ENCODE measurements at regions not wholly inside any gene's neighbourhood (a gene's known extent, or its start where the extent isn't known, plus 50 kb on each side); places are given as distances from the start of the nearest gene placed in this dataset.

DNA sequence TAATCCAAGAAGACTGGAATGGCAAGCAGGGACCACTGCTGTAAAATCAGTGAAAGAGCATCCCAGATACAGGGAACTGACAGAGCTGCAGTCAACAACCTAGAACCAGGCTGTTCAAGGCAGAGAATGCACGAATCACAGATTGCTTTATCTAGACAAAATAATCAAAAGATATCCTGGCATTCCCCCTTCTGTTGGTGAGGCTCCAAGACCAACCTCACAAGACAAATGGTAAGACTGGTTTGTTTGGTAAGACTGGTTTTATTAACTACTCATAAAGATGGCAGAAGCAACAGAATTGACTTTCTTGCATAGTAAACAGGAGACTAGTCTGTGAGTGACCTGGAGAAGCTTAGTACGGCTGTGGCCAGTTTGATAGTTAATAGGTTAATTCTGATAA, 88.8 kb upstream of the AHI1 start:
- TF ChIP-seq EZH2phosphoT487 (IDR thresholded peaks at IDR 0.05; ENCODE audit: borderline replicate concordance, low read length): no peak
- TF ChIP-seq, protein P1, sequence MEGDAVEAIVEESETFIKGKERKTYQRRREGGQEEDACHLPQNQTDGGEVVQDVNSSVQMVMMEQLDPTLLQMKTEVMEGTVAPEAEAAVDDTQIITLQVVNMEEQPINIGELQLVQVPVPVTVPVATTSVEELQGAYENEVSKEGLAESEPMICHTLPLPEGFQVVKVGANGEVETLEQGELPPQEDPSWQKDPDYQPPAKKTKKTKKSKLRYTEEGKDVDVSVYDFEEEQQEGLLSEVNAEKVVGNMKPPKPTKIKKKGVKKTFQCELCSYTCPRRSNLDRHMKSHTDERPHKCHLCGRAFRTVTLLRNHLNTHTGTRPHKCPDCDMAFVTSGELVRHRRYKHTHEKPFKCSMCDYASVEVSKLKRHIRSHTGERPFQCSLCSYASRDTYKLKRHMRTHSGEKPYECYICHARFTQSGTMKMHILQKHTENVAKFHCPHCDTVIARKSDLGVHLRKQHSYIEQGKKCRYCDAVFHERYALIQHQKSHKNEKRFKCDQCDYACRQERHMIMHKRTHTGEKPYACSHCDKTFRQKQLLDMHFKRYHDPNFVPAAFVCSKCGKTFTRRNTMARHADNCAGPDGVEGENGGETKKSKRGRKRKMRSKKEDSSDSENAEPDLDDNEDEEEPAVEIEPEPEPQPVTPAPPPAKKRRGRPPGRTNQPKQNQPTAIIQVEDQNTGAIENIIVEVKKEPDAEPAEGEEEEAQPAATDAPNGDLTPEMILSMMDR (conservative IDR thresholded peaks at IDR 0.05; ENCODE audit: low read depth, low read length): no peak
